ENCODE measurements at regions not wholly inside any gene's neighbourhood (a gene's known extent, or its start where the extent isn't known, plus 50 kb on each side); places are given as distances from the start of the nearest gene placed in this dataset.

DNA sequence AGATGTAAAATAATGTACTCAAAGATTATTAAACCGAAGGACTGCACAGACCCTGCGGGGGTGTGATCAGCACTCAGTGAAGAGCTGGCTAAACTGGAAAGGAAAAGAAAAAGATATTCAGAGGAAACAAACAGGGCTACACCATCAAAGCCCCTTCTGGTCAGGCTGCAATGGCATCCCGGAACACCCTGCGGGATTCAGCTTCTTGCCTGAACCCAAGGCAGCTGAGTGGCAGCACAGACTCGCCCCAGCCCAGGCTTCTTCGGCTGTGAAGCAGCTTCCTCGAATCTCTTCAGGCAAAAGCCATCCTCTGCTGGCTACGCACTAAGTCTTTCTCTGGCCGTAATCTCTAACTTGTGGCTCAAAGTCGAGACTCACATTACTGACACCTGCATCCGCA, 220.9 kb downstream of the TEX29 start:
- DNase-seq, result no peak

DNA sequence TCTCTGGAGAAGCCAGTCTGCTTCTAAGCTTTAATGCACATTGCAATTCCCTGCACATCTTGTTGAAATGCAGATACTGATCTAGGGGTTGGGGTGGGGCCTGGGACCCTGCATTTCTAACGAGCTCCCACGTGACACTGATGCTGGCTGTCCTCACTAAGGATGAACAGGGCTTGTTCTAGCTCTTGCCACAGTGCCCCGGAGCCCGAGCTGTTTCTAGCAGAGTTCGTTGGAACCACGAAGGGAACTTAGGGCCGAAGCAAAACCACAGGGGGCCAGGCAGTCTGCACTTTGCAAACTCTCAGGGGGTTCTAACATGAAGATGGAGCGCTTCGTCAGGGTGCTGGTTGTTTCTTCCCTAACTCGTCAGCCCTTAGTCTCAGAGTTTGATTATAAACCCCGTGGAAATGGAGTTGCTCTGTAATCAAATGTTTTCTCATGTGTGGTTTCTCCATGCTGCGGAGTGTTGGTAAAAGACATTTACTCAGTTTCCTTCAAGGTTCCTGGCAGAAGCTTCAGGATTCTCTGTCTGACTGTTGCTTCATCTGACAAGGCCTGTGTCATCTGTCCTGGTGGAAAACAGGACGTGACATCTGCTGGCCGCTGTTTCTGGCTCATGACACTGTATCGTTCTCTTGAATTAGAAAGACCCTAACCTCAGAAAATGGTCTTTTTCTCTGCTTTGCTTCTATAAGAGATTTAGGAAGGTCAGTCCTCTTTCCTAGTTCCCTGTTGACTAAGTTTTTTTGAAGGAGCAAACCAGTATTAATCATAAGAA, 221.5 kb downstream of the TEX29 start:
- DNase-seq, result no peak

- no peak for DNase-seq
Measured at GRCh38 chr13:111542530-111543341, 222.3 kb downstream of the TEX29 start.

- no peak for DNase-seq
Measured at GRCh38 chr13:111546921-111547675, 226.7 kb downstream of the TEX29 start.

GRCh38 chr13:111547726-111548273, 227.4 kb downstream of the TEX29 start:
- DNase-seq, result no peak

GRCh38 chr13:111548301-111548700, 227.9 kb downstream of the TEX29 start:
- DNase-seq, result no peak

- no peak for DNase-seq
Measured at GRCh38 chr13:111548805-111549204, 228.4 kb downstream of the TEX29 start.

- DNase-seq, result no peak
Measured at GRCh38 chr13:111549464-111549863, 229.0 kb downstream of the TEX29 start.

DNA sequence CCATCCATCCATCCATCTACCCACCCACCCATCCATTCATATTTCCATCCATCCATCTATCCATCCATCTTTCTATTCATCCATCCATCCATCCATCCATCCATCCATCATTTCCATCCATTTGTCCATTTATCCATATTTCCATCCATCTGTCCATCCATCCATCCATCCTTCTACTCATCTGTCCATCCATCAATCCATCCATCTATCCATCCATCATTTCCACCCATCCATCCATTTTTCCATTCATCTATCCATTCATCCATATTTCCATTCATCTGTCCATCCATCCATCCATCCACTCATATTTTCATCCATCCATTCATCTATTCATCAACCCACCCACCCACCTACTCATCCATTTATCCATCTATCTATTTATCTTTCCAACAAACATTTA, 229.6 kb downstream of the TEX29 start:
- no peak for DNase-seq

- no peak for DNase-seq
Measured at GRCh38 chr13:111551204-111551820, 230.9 kb downstream of the TEX29 start.

- no peak for DNase-seq
Measured at GRCh38 chr13:111552891-111553655, 232.6 kb downstream of the TEX29 start.

DNA sequence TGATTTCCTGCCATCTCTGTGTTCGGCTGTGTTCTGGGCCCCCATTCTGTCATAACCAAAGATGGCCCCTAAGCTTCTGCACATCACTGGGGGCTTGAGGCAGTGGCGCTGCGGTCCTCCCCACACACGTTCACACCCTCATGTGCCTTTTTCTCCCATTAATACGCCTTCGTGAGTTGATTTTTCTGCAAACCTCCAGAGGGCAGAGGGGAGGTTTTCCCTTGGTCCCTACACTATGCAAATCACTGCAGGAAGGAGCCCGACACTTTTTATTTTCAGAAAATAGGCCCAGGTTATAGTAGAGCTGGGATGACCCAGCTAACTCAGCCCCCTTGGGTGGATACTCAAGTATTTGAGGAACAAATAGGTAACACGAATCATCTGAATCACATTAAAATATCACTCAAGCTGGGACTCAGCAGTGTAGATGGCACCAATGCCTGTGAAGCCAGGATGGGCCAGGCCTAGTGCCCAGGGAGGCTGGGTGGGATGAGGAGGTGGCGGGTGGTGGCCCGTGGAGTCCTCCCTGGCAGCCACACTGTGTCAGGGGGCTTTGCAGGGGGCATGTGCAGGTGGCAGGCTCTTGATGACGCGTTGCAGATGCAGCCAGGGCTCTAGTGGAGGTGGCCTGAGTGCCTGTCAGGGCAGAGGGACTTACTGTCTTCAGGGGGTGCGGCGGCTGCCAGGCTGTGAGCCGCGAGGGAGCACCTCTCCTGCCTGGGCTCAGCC, 234.3 kb downstream of the TEX29 start:
- no peak for DNase-seq

DNA sequence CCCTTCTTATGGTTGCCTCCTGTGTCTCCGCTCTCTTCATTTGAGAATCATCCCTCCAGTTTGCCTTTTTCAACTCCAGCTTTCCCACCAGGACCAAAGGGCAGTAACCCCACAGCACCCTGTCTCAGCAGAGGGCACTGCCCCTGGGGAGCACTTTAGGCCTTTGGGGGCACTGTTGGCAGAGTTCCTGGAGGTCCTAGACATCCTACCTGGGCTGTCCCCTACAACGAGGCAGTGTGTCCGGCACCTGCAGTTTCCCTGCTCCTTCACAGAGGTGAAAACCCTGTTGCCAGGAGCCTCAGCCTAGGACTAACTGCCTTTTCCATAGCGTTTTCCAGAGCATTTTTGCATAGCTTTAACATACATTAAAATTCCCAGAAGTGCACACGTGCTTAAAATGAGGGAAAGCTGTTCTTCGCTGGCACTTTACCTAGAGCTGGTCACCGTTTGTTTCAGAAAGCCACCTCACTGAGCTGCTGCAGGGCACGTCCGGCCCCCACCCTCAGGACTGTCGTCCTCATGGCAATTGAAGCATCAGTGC, 234.9 kb downstream of the TEX29 start:
- no peak for DNase-seq

- DNase-seq, result no peak
Measured at GRCh38 chr13:111555903-111556302, 235.5 kb downstream of the TEX29 start.

DNA sequence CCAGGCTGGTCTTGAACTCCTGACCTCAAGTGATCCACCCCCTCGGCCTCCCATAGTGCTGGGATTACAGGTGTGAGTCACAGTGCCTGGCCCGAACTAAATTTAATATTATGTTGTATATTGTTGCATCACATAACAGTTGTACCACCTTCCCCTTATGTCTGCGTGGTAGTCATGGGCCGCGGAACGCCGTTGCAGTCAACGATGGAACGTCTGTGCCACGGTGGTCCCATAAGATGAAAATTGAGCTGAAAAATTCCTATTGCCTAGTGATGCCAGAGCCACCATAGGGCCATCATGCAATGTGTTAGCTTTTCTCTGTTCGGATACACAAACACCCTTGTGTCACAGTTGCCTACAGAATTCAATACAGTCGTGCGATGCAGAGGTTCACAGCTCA, 236.1 kb downstream of the TEX29 start:
- no peak for DNase-seq

DNA sequence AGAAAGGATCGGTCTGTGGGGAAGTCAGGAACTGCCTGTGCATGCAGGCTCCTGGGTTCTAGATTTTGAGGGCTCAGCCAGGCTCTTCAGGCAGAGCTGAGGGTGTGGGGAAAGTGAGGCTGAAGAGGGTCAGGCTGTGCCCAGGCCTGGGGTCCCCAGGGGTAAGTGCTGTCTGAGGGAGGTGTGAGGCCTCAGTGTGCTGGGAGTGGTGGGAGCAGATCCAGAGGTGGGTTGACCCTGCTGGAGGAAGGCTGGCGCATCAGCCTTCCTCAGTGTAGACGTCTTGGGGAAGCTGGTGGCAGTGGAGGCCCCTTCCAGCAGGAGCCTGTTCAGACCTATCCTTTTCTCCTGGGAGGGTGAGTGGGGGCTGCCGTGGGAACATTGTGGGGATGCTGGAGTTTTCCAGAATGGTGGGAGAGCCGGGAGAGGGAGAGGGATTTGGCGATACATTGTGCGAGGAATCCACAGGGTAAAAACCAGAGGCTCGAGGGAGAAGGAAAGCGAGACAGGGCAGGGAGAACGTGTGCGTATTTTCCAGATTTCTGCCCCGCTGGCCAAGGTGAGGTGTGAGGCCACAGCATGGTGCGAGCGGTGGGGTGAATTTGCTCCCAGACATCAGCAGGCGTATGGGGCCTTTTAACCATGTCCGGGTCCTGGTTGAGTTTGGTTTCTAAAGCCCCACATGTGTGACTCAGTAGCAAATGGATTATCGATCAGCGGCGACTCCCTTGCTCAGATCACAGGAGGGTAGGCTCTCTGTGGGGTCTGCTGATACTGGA, 237.7 kb downstream of the TEX29 start:
- no peak for DNase-seq

DNA sequence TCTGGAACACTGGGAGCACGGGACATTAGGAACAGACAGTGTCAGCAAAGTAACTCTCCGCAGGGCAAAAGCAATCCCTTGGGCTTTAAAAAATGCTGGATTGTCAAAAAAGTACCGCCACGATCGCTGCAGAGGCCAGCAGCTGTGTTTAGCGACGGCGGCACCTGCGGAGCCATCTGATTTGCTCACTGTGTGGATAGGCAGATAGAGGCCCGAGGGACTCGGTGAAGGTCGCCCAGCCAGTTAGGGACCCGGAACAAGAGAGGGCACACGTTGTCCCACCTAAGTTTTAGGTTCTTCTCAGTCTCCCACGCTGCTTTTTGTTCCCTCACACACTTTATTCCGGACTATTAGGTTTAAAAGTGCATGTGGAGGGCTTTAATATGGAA, 238.3 kb downstream of the TEX29 start:
- DNase-seq, result no peak

- no peak for DNase-seq
Measured at GRCh38 chr13:111559612-111560403, 239.4 kb downstream of the TEX29 start.

GRCh38 chr13:111561091-111561781, 240.8 kb downstream of the TEX29 start:
- no peak for DNase-seq

All from AML-193 (cell line).